Tibial nerve (tissue), 4 donors: ENCODE measurements at regions not wholly inside any gene's neighbourhood (a gene's known extent, or its start where the extent isn't known, plus 50 kb on each side); places are given as distances from the start of the nearest gene placed in this dataset.

ENCODE experiments used
- CTCF ChIP-seq, 5 experiments: fragments of 200-600 bp in 3 of 5; fragments of 450-650 bp in 2 of 5; sonication (generic) in 3 of 5; IDR thresholded peaks; one replicate each; pipeline ENCODE4 v1.5.1; 2016 to 2019; ENCODE audit warnings: antibody characterized with exemption in 5 of 5, mild to moderate bottlenecking in 3 of 5, moderate library complexity in 2 of 5
- EP300 ChIP-seq, 2 donors: sonication (generic); formaldehyde crosslinking; IDR thresholded peaks; one replicate each; pipeline ENCODE4 v1.6.1; 2017; ENCODE audit warnings: antibody characterized with exemption in 2 of 2, mild to moderate bottlenecking in 1 of 2
- POLR2A ChIP-seq, 2 donors: fragments of 450-650 bp; IDR thresholded peaks; one replicate each; pipeline ENCODE4 v1.6.1; 2017; ENCODE audit warnings: antibody characterized with exemption in 2 of 2, mild to moderate bottlenecking in 2 of 2, moderate library complexity in 2 of 2

GRCh38 chrX:109918753-109919152 is 84.2 kb upstream of the TMEM164 start:
- no peak for TF ChIP-seq CTCF (IDR thresholded peaks at IDR 0.05)
- TF ChIP-seq EP300 (IDR thresholded peaks at IDR 0.05), result no peak
- TF ChIP-seq POLR2A (IDR thresholded peaks at IDR 0.05), result no peak
